IMR-90 (cell line): ENCODE measurements at regions not wholly inside any gene's neighbourhood (a gene's known extent, or its start where the extent isn't known, plus 50 kb on each side); places are given as distances from the start of the nearest gene placed in this dataset.

Experiments used
- ATAC-seq: fragments of 200-7000 bp; cut with Tn5 transposase; 2 replicates; pipeline ENCODE4 v1.9.1; 2020; ENCODE audit warnings: low read depth, mild to moderate bottlenecking, moderate library complexity
- BruUV-seq: library from RNA; stranded (reverse); fragments of 400-500 nt; replicated peaks from 2 replicates; lab custom pipeline; 2021; lab: Mats Ljungman, UMichigan
- CTCF ChIA-PET: fragments of 300-600 bp; formaldehyde crosslinking; extraction: SDS; loops from one replicate; lab custom pipeline; 2021; ENCODE audit warnings: antibody characterized with exemption; lab: Yijun Ruan, JAX
- POLR2A ChIA-PET: fragments of 300-600 bp; sonication (Branson Sonifier 250); formaldehyde crosslinking; loops from one replicate; lab custom pipeline; 2022; ENCODE audit warnings: antibody characterized with exemption; ENCODE audit not compliant: unreplicated experiment; lab: Charles Lee
- DNase-seq: peaks from one replicate; pipeline ENCODE4 v3.0.0; 2013
- H2AFZ ChIP-seq: replicated peaks from 2 replicates; pipeline ENCODE3; 2013; ENCODE audit warnings: low read length, mild to moderate bottlenecking; ENCODE audit not compliant: poor library complexity
- H2AK5ac ChIP-seq: 2 replicates; pipeline ENCODE4 v1.6.1; 2013; ENCODE audit warnings: low read depth, low read length, inconsistent platforms
- H2AK9ac ChIP-seq: replicated peaks from 2 replicates; pipeline ENCODE3; 2013; ENCODE audit warnings: mild to moderate bottlenecking, low read depth, low read length, moderate library complexity; ENCODE audit not compliant: poor library complexity
- H2BK120ac ChIP-seq: 2 replicates; pipeline ENCODE4 v1.6.1; 2013; ENCODE audit warnings: low read depth, low read length, inconsistent platforms
- H2BK15ac ChIP-seq: 3 replicates; pipeline ENCODE4 v1.6.1; 2013; ENCODE audit warnings: low read depth, low read length, inconsistent platforms
- H2BK20ac ChIP-seq: 2 replicates; pipeline ENCODE4 v1.6.1; 2013; ENCODE audit warnings: low read depth, mild to moderate bottlenecking, inconsistent platforms, low read length, moderate library complexity
- H2BK5ac ChIP-seq: 2 replicates; pipeline ENCODE4 v1.6.1; 2013; ENCODE audit warnings: mild to moderate bottlenecking, low read depth, low read length, inconsistent platforms; ENCODE audit not compliant: poor library complexity, severe bottlenecking
- H3K14ac ChIP-seq: replicated peaks from 2 replicates; pipeline ENCODE4 v1.6.1; 2013; ENCODE audit warnings: low read depth, low read length, inconsistent platforms
- H3K18ac ChIP-seq: 2 replicates; pipeline ENCODE4 v1.6.1; 2013; ENCODE audit warnings: low read depth, low read length, control low read depth
- H3K23ac ChIP-seq: 2 replicates; pipeline ENCODE4 v1.6.1; 2013; ENCODE audit warnings: low read depth, low read length, inconsistent platforms
- H3K27ac ChIP-seq: 2 replicates; pipeline ENCODE4 v1.5.1; 2013; ENCODE audit warnings: mild to moderate bottlenecking, control low read depth, low read length; ENCODE audit not compliant: insufficient read depth
- H3K27me3 ChIP-seq: 2 replicates; pipeline ENCODE4 v1.6.1; 2013; ENCODE audit warnings: low read length; ENCODE audit not compliant: control insufficient read depth, insufficient read depth
- H3K36me3 ChIP-seq: 2 replicates; pipeline ENCODE4 v1.6.1; 2013; ENCODE audit warnings: low read length, mixed read lengths; ENCODE audit not compliant: control insufficient read depth, insufficient read depth
- H3K4ac ChIP-seq: 2 replicates; pipeline ENCODE4 v1.6.1; 2013; ENCODE audit warnings: low read depth, low read length, inconsistent platforms
- H3K4me1 ChIP-seq: 2 replicates; pipeline ENCODE4 v1.6.1; 2013; ENCODE audit warnings: low read length, mixed read lengths; ENCODE audit not compliant: control insufficient read depth, insufficient read depth
- H3K4me2 ChIP-seq: 2 replicates; pipeline ENCODE4 v1.6.1; 2013; ENCODE audit warnings: low read depth, mild to moderate bottlenecking, control low read depth, low read length, moderate library complexity
- H3K4me3 ChIP-seq: 2 replicates; pipeline ENCODE4 v1.5.1; 2013; ENCODE audit warnings: low read depth, mild to moderate bottlenecking, control low read depth, low read length, moderate library complexity; ENCODE audit not compliant: insufficient read depth
- H3K56ac ChIP-seq: 2 replicates; pipeline ENCODE4 v1.6.1; 2013; ENCODE audit warnings: low read length, inconsistent platforms; ENCODE audit not compliant: insufficient read depth; ENCODE audit errors: extremely low read depth
- H3K79me1 ChIP-seq, 2 experiments: 2 replicates each; pipeline ENCODE4 v1.6.1; 2013; ENCODE audit warnings: low read length in 2 of 2, inconsistent platforms in 1 of 2, low read depth in 1 of 2
- H3K9ac ChIP-seq: 2 replicates; pipeline ENCODE4 v1.6.1; 2013; ENCODE audit warnings: low read depth, low read length, control low read depth
- H3K9me1 ChIP-seq: 2 replicates; pipeline ENCODE4 v1.6.1; 2013; ENCODE audit warnings: low read length, inconsistent platforms; ENCODE audit not compliant: insufficient read depth
- H3K9me3 ChIP-seq: 2 replicates; pipeline ENCODE4 v1.6.1; 2013; ENCODE audit warnings: low read length; ENCODE audit not compliant: control insufficient read depth, insufficient read depth
- H4K20me1 ChIP-seq: 2 replicates; pipeline ENCODE4 v1.6.1; 2013; ENCODE audit warnings: low read length, inconsistent platforms; ENCODE audit not compliant: insufficient read depth
- H4K5ac ChIP-seq: 2 replicates; pipeline ENCODE4 v1.6.1; 2013; ENCODE audit warnings: mild to moderate bottlenecking, low read depth, low read length, control low read depth
- H4K8ac ChIP-seq, 2 experiments: 2 replicates each; pipeline ENCODE4 v1.6.1; 2013; ENCODE audit warnings: low read depth in 2 of 2, low read length in 2 of 2, control low read depth in 1 of 2, inconsistent platforms in 1 of 2
- H4K91ac ChIP-seq: 2 replicates; pipeline ENCODE4 v1.6.1; 2013; ENCODE audit warnings: low read depth, low read length, inconsistent platforms; ENCODE audit not compliant: insufficient read depth
- BHLHE40 ChIP-seq: fragments of 150-350 bp; IDR thresholded peaks from 2 replicates; pipeline ENCODE4 v1.6.1; 2016; ENCODE audit warnings: mild to moderate bottlenecking, low read depth, low read length
- CEBPB ChIP-seq: IDR thresholded peaks from 2 replicates; pipeline ENCODE4 v1.6.1; 2012; ENCODE audit warnings: low read depth, low read length, improper control_type of control experiment
- CHD1 ChIP-seq: IDR thresholded peaks from 2 replicates; pipeline ENCODE4 v1.6.1; 2012; ENCODE audit warnings: low read depth, low read length, improper control_type of control experiment
- FOS ChIP-seq: fragments of 150-350 bp; IDR thresholded peaks from 2 replicates; pipeline ENCODE4 v1.6.1; 2016; ENCODE audit warnings: low read depth, low read length
- MAFK ChIP-seq: IDR thresholded peaks from 2 replicates; pipeline ENCODE4 v1.6.1; 2012; ENCODE audit warnings: low read depth, low read length, improper control_type of control experiment
- MAZ ChIP-seq: IDR thresholded peaks from 2 replicates; pipeline ENCODE4 v1.6.1; 2012; ENCODE audit warnings: low read depth, mild to moderate bottlenecking, low read length, improper control_type of control experiment, moderate library complexity, borderline replicate concordance
- MXI1 ChIP-seq: IDR thresholded peaks from 2 replicates; pipeline ENCODE4 v1.6.1; 2012; ENCODE audit warnings: low read depth, mild to moderate bottlenecking, low read length, moderate library complexity, borderline replicate concordance
- NFE2L2 ChIP-seq: fragments of 150-350 bp; IDR thresholded peaks from 2 replicates; pipeline ENCODE4 v1.6.1; 2016; ENCODE audit warnings: low read depth, mild to moderate bottlenecking, low read length
- POLR2A ChIP-seq: IDR thresholded peaks from 2 replicates; pipeline ENCODE4 v1.6.1; 2012; ENCODE audit warnings: mild to moderate bottlenecking, low read depth, low read length
- RAD21 ChIP-seq: IDR thresholded peaks from 2 replicates; pipeline ENCODE4 v1.6.1; 2012; ENCODE audit warnings: low read length, improper control_type of control experiment
- RCOR1 ChIP-seq: IDR thresholded peaks from 2 replicates; pipeline ENCODE4 v1.6.1; 2012; ENCODE audit warnings: mild to moderate bottlenecking, low read length, improper control_type of control experiment; ENCODE audit not compliant: insufficient replicate concordance
- RFX5 ChIP-seq: IDR thresholded peaks from 2 replicates; pipeline ENCODE4 v1.8.0; 2012; ENCODE audit warnings: low read depth, mild to moderate bottlenecking, low read length, moderate library complexity
- SMC3 ChIP-seq: fragments of 150-350 bp; IDR thresholded peaks from 2 replicates; pipeline ENCODE4 v1.6.1; 2016; ENCODE audit warnings: low read depth, mild to moderate bottlenecking, antibody characterized with exemption, low read length, moderate library complexity
- WGBS, 2 experiments: methylation state at CpG; one replicate each; pipeline versions ENCODE4 v1.1.5 to v1.1.7; 2013; ENCODE audit warnings: missing lambda C conversion rate in 2 of 2; ENCODE audit not compliant: insufficient read length in 1 of 2; ENCODE audit errors: extremely low coverage in 2 of 2; 5-methylcytosine and 5-hydroxymethylcytosine counted together
- dilution Hi-C: fragments of 300-500 bp; cut with HindIII; formaldehyde crosslinking; loops from one replicate; pipeline ENCODE4 v1.14.3; 2018; ENCODE audit warnings: low sequenced_read_pairs; ENCODE audit not compliant: unreplicated experiment
- in situ Hi-C: fragments of 300-500 bp; cut with MboI; formaldehyde crosslinking; loops from 3 replicates; pipeline ENCODE4 v1.14.3; 2019; ENCODE audit warnings: low sequenced_read_pairs, inconsistent platforms, mixed read lengths
- intact Hi-C: fragments of 100-400 bp; cut with micrococcal nuclease; formaldehyde crosslinking; loops from 2 replicates; pipeline ENCODE4 v1.10.0; 2022
- TF ChIP-seq, protein P1 (sequence below): fragments of 150-350 bp; IDR thresholded peaks from 2 replicates; pipeline ENCODE4 v1.6.1; 2017; ENCODE audit warnings: mild to moderate bottlenecking, antibody characterized with exemption, low read length, low read depth
- TF ChIP-seq, protein P2 (sequence below): conservative IDR thresholded peaks from 2 replicates; pipeline ENCODE4 v1.5.1; 2012; ENCODE audit warnings: mild to moderate bottlenecking, low read depth, low read length, improper control_type of control experiment
- TF ChIP-seq, protein P3 (sequence below): fragments of 150-350 bp; IDR thresholded peaks from 2 replicates; pipeline ENCODE4 v1.6.1; 2016; ENCODE audit warnings: low read depth, mild to moderate bottlenecking, low read length, moderate library complexity, borderline replicate concordance

DNA sequence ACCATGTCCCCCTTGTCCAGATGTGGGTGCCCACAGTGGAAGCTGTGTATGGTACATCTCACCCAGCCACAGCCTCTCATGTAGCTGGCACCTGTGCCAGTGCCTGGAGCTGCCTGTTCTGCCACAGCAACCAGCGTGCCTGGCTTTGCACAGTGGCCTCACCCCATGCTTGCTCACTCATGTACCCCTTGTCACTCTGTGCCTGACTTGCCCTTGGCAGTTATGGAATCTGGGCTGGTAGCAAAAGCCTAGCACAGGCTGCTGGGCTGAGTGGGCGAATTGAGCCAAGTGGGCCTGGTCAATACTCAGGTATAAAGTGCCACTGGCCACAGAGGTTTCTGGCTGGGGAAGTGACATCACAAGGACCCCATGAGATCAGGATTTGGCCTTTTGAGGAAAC lies 264.2 kb downstream of the INSC start:
- Histone ChIP-seq H3K18ac (no peak overlapping the region), H3K4me1 (no peaks in the 10 kb centered on the region), H3K27me3 (no peaks in the 10 kb centered on the region), H3K23ac (no peak overlapping the region), H3K9ac (no peak overlapping the region), H3K36me3 (no peaks in the 10 kb centered on the region), H4K8ac (no peak overlapping the region), H2BK20ac (no peak overlapping the region), H3K4ac (no peak overlapping the region), H2AK9ac (no peak overlapping the region), H2BK15ac (no peak overlapping the region), H3K4me3 (no peak overlapping the region), H3K14ac (no peak overlapping the region), H4K91ac (no peak overlapping the region), H2AFZ (no peak overlapping the region), H2BK120ac (no peak overlapping the region), H4K5ac (no peak overlapping the region), H3K27ac (no peak overlapping the region), H3K79me1 (no peaks in the 10 kb centered on the region), H3K9me1 (no peaks in the 10 kb centered on the region), H3K9me3 (no peaks in the 10 kb centered on the region; the same call in 1 of the 2 replicates), H3K4me2 (no peak overlapping the region), H4K20me1 (no peaks in the 10 kb centered on the region), H2BK5ac (no peak overlapping the region), H2AK5ac (no peak overlapping the region), H3K56ac (no peak overlapping the region)
- ATAC-seq: no peak
- intact Hi-C loops (no loop called here), in situ Hi-C loops (no loop called here), dilution Hi-C loops (no loop called here)
- no peak for DNase-seq
- TF ChIP-seq POLR2A: no peak
- TF ChIP-seq NFE2L2: no peak
- no peak for TF ChIP-seq BHLHE40
- TF ChIP-seq MAFK: no peak
- no peak for TF ChIP-seq RAD21
- TF ChIP-seq MXI1: no peak
- no peak for TF ChIP-seq CHD1
- TF ChIP-seq, protein P1, sequence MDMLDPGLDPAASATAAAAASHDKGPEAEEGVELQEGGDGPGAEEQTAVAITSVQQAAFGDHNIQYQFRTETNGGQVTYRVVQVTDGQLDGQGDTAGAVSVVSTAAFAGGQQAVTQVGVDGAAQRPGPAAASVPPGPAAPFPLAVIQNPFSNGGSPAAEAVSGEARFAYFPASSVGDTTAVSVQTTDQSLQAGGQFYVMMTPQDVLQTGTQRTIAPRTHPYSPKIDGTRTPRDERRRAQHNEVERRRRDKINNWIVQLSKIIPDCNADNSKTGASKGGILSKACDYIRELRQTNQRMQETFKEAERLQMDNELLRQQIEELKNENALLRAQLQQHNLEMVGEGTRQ: no peak
- TF ChIP-seq MAZ: no peak
- TF ChIP-seq, protein P2, sequence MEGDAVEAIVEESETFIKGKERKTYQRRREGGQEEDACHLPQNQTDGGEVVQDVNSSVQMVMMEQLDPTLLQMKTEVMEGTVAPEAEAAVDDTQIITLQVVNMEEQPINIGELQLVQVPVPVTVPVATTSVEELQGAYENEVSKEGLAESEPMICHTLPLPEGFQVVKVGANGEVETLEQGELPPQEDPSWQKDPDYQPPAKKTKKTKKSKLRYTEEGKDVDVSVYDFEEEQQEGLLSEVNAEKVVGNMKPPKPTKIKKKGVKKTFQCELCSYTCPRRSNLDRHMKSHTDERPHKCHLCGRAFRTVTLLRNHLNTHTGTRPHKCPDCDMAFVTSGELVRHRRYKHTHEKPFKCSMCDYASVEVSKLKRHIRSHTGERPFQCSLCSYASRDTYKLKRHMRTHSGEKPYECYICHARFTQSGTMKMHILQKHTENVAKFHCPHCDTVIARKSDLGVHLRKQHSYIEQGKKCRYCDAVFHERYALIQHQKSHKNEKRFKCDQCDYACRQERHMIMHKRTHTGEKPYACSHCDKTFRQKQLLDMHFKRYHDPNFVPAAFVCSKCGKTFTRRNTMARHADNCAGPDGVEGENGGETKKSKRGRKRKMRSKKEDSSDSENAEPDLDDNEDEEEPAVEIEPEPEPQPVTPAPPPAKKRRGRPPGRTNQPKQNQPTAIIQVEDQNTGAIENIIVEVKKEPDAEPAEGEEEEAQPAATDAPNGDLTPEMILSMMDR: no peak
- no peak for TF ChIP-seq RFX5
- no peak for TF ChIP-seq RCOR1
- TF ChIP-seq CEBPB: no peak
- TF ChIP-seq, protein P3, sequence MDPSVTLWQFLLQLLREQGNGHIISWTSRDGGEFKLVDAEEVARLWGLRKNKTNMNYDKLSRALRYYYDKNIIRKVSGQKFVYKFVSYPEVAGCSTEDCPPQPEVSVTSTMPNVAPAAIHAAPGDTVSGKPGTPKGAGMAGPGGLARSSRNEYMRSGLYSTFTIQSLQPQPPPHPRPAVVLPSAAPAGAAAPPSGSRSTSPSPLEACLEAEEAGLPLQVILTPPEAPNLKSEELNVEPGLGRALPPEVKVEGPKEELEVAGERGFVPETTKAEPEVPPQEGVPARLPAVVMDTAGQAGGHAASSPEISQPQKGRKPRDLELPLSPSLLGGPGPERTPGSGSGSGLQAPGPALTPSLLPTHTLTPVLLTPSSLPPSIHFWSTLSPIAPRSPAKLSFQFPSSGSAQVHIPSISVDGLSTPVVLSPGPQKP: no peak
- no peak for TF ChIP-seq SMC3
- TF ChIP-seq FOS: no peak
- WGBS, 2 experiments: no CpG with 5 or more reads among the region's 2 CpGs
- ChIA-PET CTCF (no interaction called here), POLR2A (no interaction called here)
- BruUV-seq: no TSS peak
